Parathyroid adenoma (tissue), 2 donors: ENCODE measurements at regions not wholly inside any gene's neighbourhood (a gene's known extent, or its start where the extent isn't known, plus 50 kb on each side); places are given as distances from the start of the nearest gene placed in this dataset.

Experiments
- H2AFZ ChIP-seq: fragments of 300-600 bp; sonication (generic); one replicate; pipeline ENCODE4 v1.7.0; 2017; ENCODE audit warnings: antibody characterized with exemption, mild to moderate bottlenecking
- H3K27ac ChIP-seq: fragments of 300-600 bp; sonication (generic); one replicate; pipeline ENCODE4 v1.7.0; 2017
- H3K27me3 ChIP-seq: fragments of 300-600 bp; sonication (generic); one replicate; pipeline ENCODE4 v1.7.0; 2017; ENCODE audit warnings: low read length; ENCODE audit not compliant: control insufficient read depth, insufficient read depth
- H3K36me3 ChIP-seq: fragments of 300-600 bp; sonication (generic); one replicate; pipeline ENCODE4 v1.7.0; 2017; ENCODE audit warnings: low read length; ENCODE audit not compliant: control insufficient read depth, insufficient read depth
- H3K4me1 ChIP-seq: fragments of 300-600 bp; sonication (generic); one replicate; pipeline ENCODE4 v1.7.0; 2017; ENCODE audit warnings: control low read depth
- H3K4me2 ChIP-seq: fragments of 300-600 bp; sonication (generic); one replicate; pipeline ENCODE4 v1.7.0; 2017; ENCODE audit warnings: low read length
- H3K4me3 ChIP-seq: fragments of 300-600 bp; sonication (generic); one replicate; pipeline ENCODE4 v1.7.0; 2017; ENCODE audit warnings: low read depth, low read length
- H3K79me2 ChIP-seq: fragments of 300-600 bp; sonication (generic); one replicate; pipeline ENCODE4 v1.7.0; 2017; ENCODE audit warnings: control low read depth
- H3K9ac ChIP-seq: fragments of 300-600 bp; sonication (generic); one replicate; pipeline ENCODE4 v1.7.0; 2017; ENCODE audit warnings: mild to moderate bottlenecking
- H3K9me3 ChIP-seq: fragments of 300-600 bp; sonication (generic); one replicate; pipeline ENCODE4 v1.7.0; 2017; ENCODE audit warnings: low read length; ENCODE audit not compliant: control insufficient read depth
- TF ChIP-seq, protein P1 (sequence below): fragments of 300-600 bp; sonication (generic); IDR thresholded peaks from one replicate; pipeline ENCODE4 v1.7.0; 2017; ENCODE audit warnings: antibody characterized with exemption, mild to moderate bottlenecking
- donor health status: primary hyperparathyroidism.

DNA sequence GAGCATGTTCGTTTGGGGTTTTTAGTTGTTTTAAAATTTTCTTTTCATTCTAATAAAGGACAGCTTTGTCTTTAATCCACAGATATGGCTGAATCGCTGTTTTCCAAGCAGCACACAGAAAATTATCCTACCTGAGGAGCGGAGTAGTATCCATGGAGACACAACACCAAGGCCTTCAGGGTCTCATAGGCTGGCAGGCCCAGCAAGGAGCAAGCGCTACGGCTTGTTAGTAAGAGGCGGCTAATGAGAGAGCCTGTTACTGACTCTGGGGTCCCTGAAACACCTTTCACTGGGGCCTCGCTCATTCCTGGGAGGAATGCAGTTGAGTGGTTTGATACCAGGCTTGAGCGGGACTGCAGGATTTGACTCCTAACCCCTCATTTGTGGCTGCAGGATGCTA is 303.8 kb upstream of the CDH4 start:
- no peak overlapping the region for H3K27ac ChIP-seq
- TF ChIP-seq, protein P1, sequence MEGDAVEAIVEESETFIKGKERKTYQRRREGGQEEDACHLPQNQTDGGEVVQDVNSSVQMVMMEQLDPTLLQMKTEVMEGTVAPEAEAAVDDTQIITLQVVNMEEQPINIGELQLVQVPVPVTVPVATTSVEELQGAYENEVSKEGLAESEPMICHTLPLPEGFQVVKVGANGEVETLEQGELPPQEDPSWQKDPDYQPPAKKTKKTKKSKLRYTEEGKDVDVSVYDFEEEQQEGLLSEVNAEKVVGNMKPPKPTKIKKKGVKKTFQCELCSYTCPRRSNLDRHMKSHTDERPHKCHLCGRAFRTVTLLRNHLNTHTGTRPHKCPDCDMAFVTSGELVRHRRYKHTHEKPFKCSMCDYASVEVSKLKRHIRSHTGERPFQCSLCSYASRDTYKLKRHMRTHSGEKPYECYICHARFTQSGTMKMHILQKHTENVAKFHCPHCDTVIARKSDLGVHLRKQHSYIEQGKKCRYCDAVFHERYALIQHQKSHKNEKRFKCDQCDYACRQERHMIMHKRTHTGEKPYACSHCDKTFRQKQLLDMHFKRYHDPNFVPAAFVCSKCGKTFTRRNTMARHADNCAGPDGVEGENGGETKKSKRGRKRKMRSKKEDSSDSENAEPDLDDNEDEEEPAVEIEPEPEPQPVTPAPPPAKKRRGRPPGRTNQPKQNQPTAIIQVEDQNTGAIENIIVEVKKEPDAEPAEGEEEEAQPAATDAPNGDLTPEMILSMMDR = no peak
- H3K79me2 ChIP-seq = no peaks in the 10 kb centered on the region
- no peak overlapping the region for H2AFZ ChIP-seq
- H3K27me3 ChIP-seq = peaks cover 4% of the 10 kb centered on the region
- no peaks in the 10 kb centered on the region for H3K4me1 ChIP-seq
- H3K36me3 ChIP-seq = no peaks in the 10 kb centered on the region
- H3K9ac ChIP-seq = no peak overlapping the region
- H3K4me3 ChIP-seq = no peak overlapping the region
- no peaks in the 10 kb centered on the region for H3K9me3 ChIP-seq
- H3K4me2 ChIP-seq = no peak overlapping the region

GRCh38 chr20:60950561-60950960 is 301.5 kb upstream of the CDH4 start:
- H3K36me3 ChIP-seq = no peaks in the 10 kb centered on the region
- H3K27me3 ChIP-seq = peaks cover 4% of the 10 kb centered on the region
- H3K27ac ChIP-seq = no peak overlapping the region
- no peaks in the 10 kb centered on the region for H3K4me1 ChIP-seq
- TF ChIP-seq, protein P1 = no peak
- H3K4me3 ChIP-seq = no peak overlapping the region
- H2AFZ ChIP-seq = no peak overlapping the region
- H3K4me2 ChIP-seq = no peak overlapping the region
- H3K9ac ChIP-seq = no peak overlapping the region
- H3K9me3 ChIP-seq = no peaks in the 10 kb centered on the region
- H3K79me2 ChIP-seq = no peaks in the 10 kb centered on the region

- TF ChIP-seq, protein P1 = no peak
- Histone ChIP-seq H2AFZ (no peak overlapping the region), H3K36me3 (no peaks in the 10 kb centered on the region)
These were observed 301.1 kb upstream of the CDH4 start for GRCh38 chr20:60950974-60951373.

GRCh38 chr20:60952861-60953260 is 299.2 kb upstream of the CDH4 start:
- no peaks in the 10 kb centered on the region for H3K79me2 ChIP-seq
- no peak overlapping the region for H3K4me3 ChIP-seq
- no peak overlapping the region for H3K27ac ChIP-seq
- H3K9me3 ChIP-seq = no peaks in the 10 kb centered on the region
- H3K9ac ChIP-seq = no peak overlapping the region
- H3K4me1 ChIP-seq = no peaks in the 10 kb centered on the region
- TF ChIP-seq, protein P1 = no peak
- no peaks in the 10 kb centered on the region for H3K27me3 ChIP-seq
- no peak overlapping the region for H2AFZ ChIP-seq
- H3K36me3 ChIP-seq = no peaks in the 10 kb centered on the region
- H3K4me2 ChIP-seq = no peak overlapping the region

More at GRCh38 chr20:60950974-60951373, 301.1 kb upstream of the CDH4 start:
- Histone ChIP-seq H3K9me3 (no peaks in the 10 kb centered on the region), H3K79me2 (no peaks in the 10 kb centered on the region), H3K4me1 (no peaks in the 10 kb centered on the region), H3K9ac (no peak overlapping the region), H3K27me3 (peaks cover 4% of the 10 kb centered on the region), H3K4me2 (no peak overlapping the region), H3K4me3 (no peak overlapping the region), H3K27ac (no peak overlapping the region)

DNA sequence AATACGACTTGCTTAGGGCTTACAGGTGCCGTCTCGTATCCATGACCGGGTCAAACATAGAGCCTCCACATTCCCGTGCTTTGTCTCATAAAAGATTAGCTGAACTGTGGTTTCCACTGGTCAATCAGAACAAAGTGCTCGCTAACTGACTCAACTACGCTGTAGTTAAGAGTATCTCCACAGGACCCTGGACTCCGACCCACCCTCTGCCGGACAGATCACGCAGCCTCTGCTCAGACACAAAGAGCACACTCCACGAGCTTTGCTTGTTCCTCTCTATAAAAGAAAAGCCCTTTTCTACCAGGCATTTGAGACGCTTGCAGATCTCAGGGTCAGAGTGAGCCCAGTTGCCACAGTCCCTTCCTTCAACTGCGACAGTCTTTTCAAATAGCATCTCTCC is 298.7 kb upstream of the CDH4 start:
- Histone ChIP-seq H3K27me3 (no peaks in the 10 kb centered on the region), H3K79me2 (no peaks in the 10 kb centered on the region), H3K4me3 (no peak overlapping the region), H3K4me2 (no peak overlapping the region), H3K36me3 (no peaks in the 10 kb centered on the region), H3K9ac (no peak overlapping the region), H3K27ac (no peak overlapping the region), H2AFZ (no peak overlapping the region), H3K4me1 (no peaks in the 10 kb centered on the region), H3K9me3 (no peaks in the 10 kb centered on the region)
- TF ChIP-seq, protein P1 = no peak
